GM19035 (cell line): ENCODE measurements at regions not wholly inside any gene's neighbourhood (a gene's known extent, or its start where the extent isn't known, plus 50 kb on each side); places are given as distances from the start of the nearest gene placed in this dataset.

Experiments
- ATAC-seq: cut with Tn5 transposase; IDR thresholded peaks from one replicate; pipeline ENCODE4 v1.9.1; 2021; ENCODE audit not compliant: unreplicated experiment

GRCh38 chr3:94256888-94257813 lies 194.3 kb downstream of the NSUN3 start:
- ATAC-seq: no peak

- ATAC-seq: no peak
Observed at GRCh38 chr3:94258851-94259250, 196.0 kb downstream of the NSUN3 start.

- no peak for ATAC-seq
Observed at GRCh38 chr3:94259291-94259690, 196.4 kb downstream of the NSUN3 start.

GRCh38 chr3:94269763-94270162 lies 206.9 kb downstream of the NSUN3 start:
- no peak for ATAC-seq

- no peak for ATAC-seq
Observed at GRCh38 chr3:94272016-94272415, 209.2 kb downstream of the NSUN3 start.

GRCh38 chr3:94280958-94281357 lies 218.1 kb downstream of the NSUN3 start:
- ATAC-seq: no peak

GRCh38 chr3:94285872-94286271 lies 223.0 kb downstream of the NSUN3 start:
- ATAC-seq: no peak

GRCh38 chr3:94291686-94292085 lies 228.8 kb downstream of the NSUN3 start:
- ATAC-seq: no peak

- no peak for ATAC-seq
Observed at GRCh38 chr3:94292151-94292550, 229.3 kb downstream of the NSUN3 start.

GRCh38 chr3:94293793-94294195 lies 230.9 kb downstream of the NSUN3 start:
- no peak for ATAC-seq

GRCh38 chr3:94294806-94295205 lies 231.9 kb downstream of the NSUN3 start:
- no peak for ATAC-seq

GRCh38 chr3:94299716-94300115 lies 236.9 kb downstream of the NSUN3 start:
- ATAC-seq: no peak

- ATAC-seq: no peak
Observed at GRCh38 chr3:94301366-94301765, 238.5 kb downstream of the NSUN3 start.

- no peak for ATAC-seq
Observed at GRCh38 chr3:94303266-94303665, 240.4 kb downstream of the NSUN3 start.

- ATAC-seq: no peak
Observed at GRCh38 chr3:94303897-94304296, 241.0 kb downstream of the NSUN3 start.

- no peak for ATAC-seq
Observed at GRCh38 chr3:94304954-94305353, 242.1 kb downstream of the NSUN3 start.

GRCh38 chr3:94305835-94306611 lies 243.2 kb downstream of the NSUN3 start:
- ATAC-seq: no peak

- no peak for ATAC-seq
Observed at GRCh38 chr3:94307588-94307987, 244.7 kb downstream of the NSUN3 start.

GRCh38 chr3:94308767-94309166 lies 245.9 kb downstream of the NSUN3 start:
- ATAC-seq: no peak

GRCh38 chr3:94310341-94311135 lies 247.7 kb downstream of the NSUN3 start:
- ATAC-seq: no peak

GRCh38 chr3:94311651-94312050 lies 248.8 kb downstream of the NSUN3 start:
- no peak for ATAC-seq
